Astrocyte of the cerebellum (primary cell): ENCODE measurements at regions not wholly inside any gene's neighbourhood (a gene's known extent, or its start where the extent isn't known, plus 50 kb on each side); places are given as distances from the start of the nearest gene placed in this dataset.

ENCODE experiments used
- DNase-seq: peaks from one replicate; pipeline ENCODE4 v3.0.0-alpha.2; 2011; ENCODE audit warnings: low read depth
- H3K4me3 ChIP-seq: 2 replicates; pipeline ENCODE4 v1.5.1; 2011; ENCODE audit warnings: mild to moderate bottlenecking, low read depth, low read length, moderate library complexity
- CTCF ChIP-seq: IDR thresholded peaks from 2 replicates; pipeline ENCODE4 v1.5.1; 2012; ENCODE audit warnings: low read length, low read depth, moderate library complexity, mild to moderate bottlenecking; ENCODE audit errors: missing control alignments
- in situ Hi-C: cut with HindIII; loops from 2 replicates; pipeline ENCODE4 v1.10.0; 2017; ENCODE audit warnings: low sequenced_read_pairs

- DNase-seq, result no peak
- in situ Hi-C loops, result no loop called here
- no peak for TF ChIP-seq CTCF
Measured at GRCh38 chrX:109312757-109313156, 169.1 kb downstream of the GUCY2F start.

GRCh38 chrX:109310031-109310430 lies 171.9 kb downstream of the GUCY2F start:
- TF ChIP-seq CTCF, result no peak
- no peak overlapping the region for H3K4me3 ChIP-seq
- in situ Hi-C loops, result no loop called here
- no peak for DNase-seq

More at GRCh38 chrX:109312757-109313156, 169.1 kb downstream of the GUCY2F start:
- no peak overlapping the region for H3K4me3 ChIP-seq

- in situ Hi-C loops, result no loop called here
- H3K4me3 ChIP-seq, result no peak overlapping the region
- no peak for DNase-seq
- no peak for TF ChIP-seq CTCF
Measured at GRCh38 chrX:109301177-109301576, 180.7 kb downstream of the GUCY2F start.

- no peak for TF ChIP-seq CTCF
- DNase-seq, result no peak
- in situ Hi-C loops, result no loop called here
- no peak overlapping the region for H3K4me3 ChIP-seq
Measured at GRCh38 chrX:109300415-109300814, 181.5 kb downstream of the GUCY2F start.

GRCh38 chrX:109299091-109299490 lies 182.8 kb downstream of the GUCY2F start:
- in situ Hi-C loops, result no loop called here
- no peak overlapping the region for H3K4me3 ChIP-seq
- no peak for DNase-seq
- TF ChIP-seq CTCF, result no peak

GRCh38 chrX:109294097-109294814 lies 187.6 kb downstream of the GUCY2F start:
- H3K4me3 ChIP-seq, result no peak overlapping the region
- DNase-seq, result no peak
- no peak for TF ChIP-seq CTCF
- in situ Hi-C loops, result no loop called here

- no peak overlapping the region for H3K4me3 ChIP-seq
- no peak for DNase-seq
- in situ Hi-C loops, result no loop called here
- TF ChIP-seq CTCF, result no peak
Measured at GRCh38 chrX:109283870-109284269, 198.0 kb downstream of the GUCY2F start.
